Cardiac septum (tissue), 1 donor: ENCODE measurements at regions not wholly inside any gene's neighbourhood (a gene's known extent, or its start where the extent isn't known, plus 50 kb on each side); places are given as distances from the start of the nearest gene placed in this dataset.

ENCODE experiments used
- DNase-seq: peaks from one replicate; pipeline ENCODE4 v3.0.0-alpha.2; 2020; ENCODE audit warnings: low spot score
- intact Hi-C: fragments of 100-400 bp; cut with DNase I; formaldehyde crosslinking; loops from one replicate; pipeline ENCODE4 v1.14.0; 2022
- donor health status: DM: no; HTN: no; CAD: no.

DNA sequence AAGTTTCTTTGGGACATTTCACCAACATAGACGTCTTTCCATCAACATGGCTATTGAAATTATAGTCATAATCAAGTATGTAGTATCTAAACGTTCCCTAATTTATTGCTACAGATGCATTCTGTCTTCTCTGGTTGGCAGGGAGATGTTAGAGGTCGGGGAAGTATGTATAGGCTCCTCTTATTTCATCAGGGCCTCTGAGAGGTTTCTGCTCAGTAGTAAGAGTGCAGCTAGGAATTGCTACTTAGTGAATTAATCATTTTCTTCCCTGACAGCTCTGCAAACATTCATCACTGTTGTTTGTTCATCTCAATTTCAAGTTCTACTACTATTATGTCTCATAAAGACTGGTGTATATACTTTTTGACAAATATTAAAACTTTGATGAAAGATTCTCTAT lies 309.7 kb upstream of the NR2F2 start:
- intact Hi-C loops: no loop called here
- DNase-seq: no peak

DNA sequence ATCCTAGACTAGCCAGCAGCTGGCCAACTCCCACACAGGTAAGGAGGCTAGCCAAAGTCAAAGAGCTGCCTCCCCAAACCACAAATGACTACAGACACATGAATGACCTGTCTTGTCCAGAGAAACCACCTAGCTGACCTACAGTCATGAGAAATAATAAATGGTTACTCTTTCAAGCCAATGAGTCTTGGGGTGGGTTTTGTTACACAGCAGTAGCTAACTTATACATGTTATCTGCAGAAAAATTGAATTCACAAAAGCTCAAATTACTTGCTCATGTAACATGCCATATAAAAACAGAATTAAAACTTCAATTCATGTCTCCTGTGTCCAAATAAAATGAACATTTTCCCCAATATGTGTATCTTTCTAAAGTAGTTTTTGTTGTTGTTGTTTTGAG lies 307.4 kb upstream of the NR2F2 start:
- intact Hi-C loops: no loop called here
- DNase-seq: no peak

DNA sequence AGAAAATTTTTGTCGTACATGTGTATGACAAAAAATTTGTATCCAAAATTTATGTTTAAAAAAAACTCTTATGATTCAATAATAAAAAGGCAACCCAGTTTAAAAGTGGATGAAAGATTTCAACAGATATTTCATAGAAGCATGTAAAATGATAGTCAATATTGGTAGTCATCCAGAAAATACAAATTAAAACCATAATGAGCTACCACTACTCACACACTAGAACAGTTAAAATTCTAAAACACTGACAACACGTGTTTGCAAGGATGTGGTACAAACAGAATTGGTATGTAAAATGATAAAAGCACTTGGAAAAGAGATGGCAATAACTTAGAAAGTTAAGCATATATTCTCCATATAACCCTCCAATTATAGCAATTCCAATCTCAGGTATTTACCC lies 303.0 kb upstream of the NR2F2 start:
- no peak for DNase-seq
- intact Hi-C loops: no loop called here

DNA sequence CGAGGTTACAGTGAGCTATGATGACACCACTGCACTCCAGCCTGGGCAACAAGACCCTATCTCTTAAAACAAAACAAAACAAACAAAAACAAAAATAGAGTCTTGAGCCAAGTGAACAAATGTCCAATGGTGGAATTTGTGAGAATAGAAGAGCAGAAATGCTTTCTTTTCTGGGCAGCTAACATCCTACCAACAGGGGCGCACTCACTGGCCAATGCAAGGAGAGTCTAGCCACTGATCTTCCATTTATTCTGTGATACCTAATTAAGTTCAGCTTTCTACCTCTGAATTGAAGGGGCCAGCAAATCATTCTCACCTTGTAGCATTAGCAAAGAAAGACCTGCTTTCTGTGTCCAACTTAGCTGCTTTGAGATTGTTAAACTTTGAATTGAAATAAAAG lies 301.9 kb upstream of the NR2F2 start:
- intact Hi-C loops: no loop called here

DNA sequence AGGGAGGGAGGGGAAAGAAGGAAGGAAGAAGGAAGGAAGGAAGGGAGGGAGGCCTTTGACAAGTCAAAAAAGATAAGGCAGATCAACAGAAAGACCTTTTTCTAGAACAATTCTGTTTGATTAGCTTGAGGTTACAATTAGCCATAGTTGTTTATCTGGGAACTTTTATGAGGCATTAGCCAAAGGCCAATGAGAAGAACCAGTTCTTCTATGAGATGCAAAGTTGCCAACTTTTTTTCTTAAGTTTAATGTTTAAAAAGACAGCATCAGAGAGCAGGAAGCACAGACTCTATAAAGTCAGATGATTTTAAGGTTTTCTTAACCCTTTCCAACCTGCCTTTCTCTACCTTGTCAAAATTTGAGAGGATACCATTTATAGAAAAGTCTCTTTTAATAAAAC lies 301.3 kb upstream of the NR2F2 start:
- intact Hi-C loops: no loop called here
- no peak for DNase-seq

More for the DNA sequence above, 301.9 kb upstream of the NR2F2 start:
- no peak for DNase-seq

DNA sequence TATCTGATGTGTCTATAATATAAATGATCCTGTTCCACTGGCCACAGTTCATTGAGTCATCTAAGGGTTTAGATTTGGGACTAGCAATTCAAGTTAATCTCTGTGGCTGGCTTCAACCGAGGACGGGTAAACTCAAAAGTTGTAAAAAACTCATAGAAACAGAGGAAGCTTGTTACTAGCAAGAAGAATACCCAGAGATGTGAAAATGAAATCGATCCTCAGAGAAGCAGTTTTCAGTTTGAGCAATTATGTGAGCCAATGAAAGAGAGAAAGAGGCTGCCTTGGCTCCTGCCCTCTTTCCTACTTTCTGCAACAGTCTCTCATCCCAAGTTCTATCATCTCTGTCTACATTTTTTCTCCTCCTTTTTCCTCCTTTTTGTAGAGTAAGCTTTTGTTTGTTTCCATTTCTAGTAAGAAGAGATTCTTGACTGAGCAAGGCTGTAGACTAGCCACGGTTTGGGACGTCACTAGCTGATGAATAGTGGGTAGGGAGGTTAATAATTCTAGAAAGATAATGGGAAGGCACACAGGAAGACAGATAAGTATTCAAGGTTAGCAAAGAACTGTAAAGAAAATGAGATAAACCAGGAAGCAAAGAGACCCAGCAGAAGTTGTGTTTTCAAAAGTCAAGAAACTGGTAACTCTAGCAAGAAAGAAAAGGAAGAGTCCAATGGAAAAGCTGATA lies 298.9 kb upstream of the NR2F2 start:
- DNase-seq: no peak
- intact Hi-C loops: no loop called here

DNA sequence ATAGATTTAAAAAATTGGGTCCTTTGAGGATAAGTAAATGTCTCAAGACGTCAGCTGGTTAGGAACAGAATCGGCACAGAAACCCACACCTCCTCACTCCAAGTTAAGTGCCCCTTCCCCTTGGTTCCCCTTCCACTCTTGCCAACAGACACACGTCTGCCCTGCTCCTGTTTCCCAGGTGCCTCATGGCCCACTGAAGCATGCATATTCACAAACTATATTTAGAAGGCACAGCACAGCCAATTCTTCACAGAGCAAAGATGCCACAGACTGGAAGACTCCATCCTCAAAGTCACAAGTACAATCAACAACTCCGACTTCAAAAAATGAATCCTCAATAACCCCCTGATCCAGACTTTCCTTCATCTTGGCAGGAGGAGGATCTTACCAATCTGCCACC lies 295.4 kb upstream of the NR2F2 start:
- no peak for DNase-seq
- intact Hi-C loops: no loop called here

DNA sequence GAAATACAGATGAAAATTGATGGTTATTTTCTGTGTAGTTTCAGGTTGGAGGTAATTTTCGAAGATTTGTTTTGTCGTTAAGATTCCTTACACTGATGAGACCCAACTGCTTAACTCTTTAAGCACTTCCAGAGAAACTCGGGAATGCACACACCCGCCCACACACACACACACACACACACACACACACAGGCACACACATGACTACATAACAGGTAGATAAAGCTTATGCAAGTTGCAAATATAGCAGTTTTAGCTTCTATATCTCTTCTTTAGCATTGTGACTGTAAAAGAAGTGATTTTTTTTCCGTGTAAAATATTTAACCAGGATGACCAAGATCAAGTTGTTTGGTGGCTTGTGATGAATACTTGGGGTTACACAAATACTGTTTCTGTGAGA lies 294.9 kb upstream of the NR2F2 start:
- intact Hi-C loops: no loop called here
- DNase-seq: no peak

DNA sequence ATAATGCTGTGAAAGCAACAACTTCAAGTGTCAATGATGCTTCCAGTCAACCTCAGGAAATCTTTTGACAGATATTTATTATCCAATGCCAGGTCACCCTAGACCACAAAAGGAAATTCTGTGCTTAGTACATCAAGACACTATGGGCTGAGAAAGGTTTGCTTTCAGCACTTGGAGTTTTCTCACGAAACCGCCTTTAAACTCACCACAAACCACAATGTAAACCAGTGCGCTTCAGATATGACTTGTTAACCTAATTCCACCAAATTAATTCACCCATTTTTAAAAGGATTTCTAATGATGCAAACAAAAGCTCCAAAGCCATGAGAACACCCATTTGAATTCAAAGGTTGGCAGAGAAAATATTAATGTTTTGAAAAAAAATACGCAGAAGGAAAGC lies 292.9 kb upstream of the NR2F2 start:
- no peak for DNase-seq
- intact Hi-C loops: no loop called here

DNA sequence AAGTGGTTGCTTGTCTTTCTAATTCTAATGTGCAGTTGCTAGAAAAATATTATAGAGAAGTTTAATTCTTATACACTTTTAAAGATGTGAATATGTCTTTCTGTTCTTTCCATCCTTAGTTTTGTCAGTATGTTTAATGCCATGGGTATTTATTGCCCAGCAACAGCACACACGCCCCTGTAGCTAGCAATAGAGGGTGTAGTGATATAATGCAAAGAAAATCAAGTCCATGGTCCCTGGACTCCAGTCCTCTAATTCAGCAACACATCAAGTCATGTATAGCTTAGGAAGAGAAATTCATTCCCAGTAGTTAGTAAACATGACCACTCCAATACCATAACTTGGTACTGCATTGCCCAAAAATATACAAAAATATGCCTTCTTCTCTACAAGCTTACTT lies 292.4 kb upstream of the NR2F2 start:
- intact Hi-C loops: no loop called here
- DNase-seq: no peak

DNA sequence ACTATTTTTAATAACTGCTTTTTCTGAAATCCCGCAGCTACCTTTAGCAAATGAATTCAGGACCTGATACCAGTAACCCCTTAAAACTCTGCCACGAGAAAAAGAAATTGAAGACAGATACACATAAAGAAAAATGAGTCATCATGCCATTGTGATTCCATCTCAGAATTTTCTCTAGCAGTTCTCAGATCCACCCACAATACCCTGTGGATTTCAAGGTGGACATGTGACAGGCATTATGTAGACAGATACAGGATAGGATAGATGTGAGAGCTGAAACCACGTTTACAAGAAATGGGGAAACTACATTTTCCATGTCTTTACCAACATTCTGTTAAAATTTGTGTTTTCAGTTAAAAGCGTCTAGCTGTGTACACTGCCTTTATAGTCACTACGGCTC lies 291.9 kb upstream of the NR2F2 start:
- intact Hi-C loops: no loop called here
- DNase-seq: no peak

DNA sequence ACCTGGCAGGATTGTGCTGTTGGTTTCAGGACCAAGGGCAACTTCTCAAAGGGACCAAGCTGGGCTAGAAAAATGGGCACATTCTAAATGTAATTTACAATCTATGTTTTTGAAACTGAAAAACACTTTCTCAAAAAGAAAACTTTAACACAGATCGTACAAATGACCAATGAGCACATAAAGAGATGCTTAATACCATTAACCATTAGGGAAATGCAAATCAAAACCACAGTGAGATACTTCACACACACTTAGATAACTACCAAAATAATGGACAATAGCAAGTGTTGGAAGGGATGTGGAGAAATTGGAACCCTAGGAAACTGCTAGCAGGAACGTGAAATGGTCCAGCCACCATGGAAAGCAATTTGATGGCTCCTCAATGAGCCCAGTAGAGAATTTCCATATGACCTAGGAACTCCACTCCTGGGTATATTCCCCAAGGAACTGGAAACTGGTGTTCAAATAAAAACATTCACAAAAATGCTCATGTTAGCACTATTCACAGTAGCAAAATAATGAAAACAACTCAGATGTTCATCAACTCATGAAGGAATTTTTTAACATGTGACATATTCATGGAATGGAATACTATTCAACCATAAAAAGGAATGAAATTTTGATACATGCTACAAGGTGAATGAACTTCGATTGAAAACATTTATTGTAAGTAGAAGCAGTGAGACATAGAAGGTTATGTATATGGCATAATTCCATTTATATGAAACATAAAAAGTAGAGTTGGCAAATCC lies 288.3 kb upstream of the NR2F2 start:
- DNase-seq: no peak

DNA sequence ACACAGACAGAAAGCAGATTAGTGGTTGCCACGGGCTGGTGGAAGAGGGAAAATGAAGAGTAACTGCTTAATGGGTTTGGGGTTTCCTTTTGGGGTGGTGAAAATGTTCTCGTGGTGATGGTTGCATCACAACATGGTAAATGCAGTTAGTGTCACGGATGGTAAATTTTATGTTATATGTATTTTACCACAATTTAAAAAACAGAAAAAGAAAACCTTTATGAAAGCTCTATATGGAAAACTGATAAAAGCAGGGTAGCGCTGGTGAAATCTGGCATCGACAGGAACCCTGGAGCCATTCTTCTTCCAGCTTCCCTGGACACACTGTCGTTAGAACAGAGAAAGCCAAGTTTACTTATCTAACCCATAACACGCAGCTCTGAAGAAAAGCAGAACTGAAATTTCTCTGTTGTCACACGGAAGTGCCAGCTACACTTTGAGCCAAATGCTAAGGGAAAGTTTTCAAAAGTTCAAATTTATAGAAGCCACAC lies 287.7 kb upstream of the NR2F2 start:
- intact Hi-C loops: no loop called here

More for the DNA sequence above, 288.3 kb upstream of the NR2F2 start:
- intact Hi-C loops: no loop called here

DNA sequence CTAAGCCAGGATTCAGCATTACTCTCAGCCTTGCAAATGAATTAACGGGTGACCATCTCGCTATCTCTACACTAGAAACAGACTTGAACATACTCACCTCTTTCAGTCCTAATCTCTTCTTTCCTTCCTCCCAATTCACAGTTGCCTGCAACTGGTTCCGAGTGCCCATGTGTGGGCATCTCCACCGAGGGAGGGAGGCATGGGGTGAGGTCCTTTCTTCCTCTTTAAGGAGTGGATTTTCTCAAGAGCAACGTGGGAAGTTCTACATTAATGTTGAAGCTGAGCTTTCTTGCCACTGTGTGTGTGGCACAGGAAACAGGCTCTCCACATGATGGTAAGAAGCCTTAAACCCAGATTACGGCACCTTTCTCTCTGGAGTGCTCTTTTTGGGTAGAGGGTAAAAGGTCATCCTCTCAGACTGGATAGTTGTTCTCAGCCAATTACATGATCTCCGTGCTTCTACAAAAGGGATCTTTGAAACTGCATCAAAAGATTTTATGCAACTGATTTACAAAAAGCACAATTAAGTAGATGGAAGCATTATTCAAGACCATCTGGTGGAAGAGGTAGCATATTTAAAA lies 286.8 kb upstream of the NR2F2 start:
- intact Hi-C loops: no loop called here
- no peak for DNase-seq

More for the DNA sequence above, 287.7 kb upstream of the NR2F2 start:
- no peak for DNase-seq

DNA sequence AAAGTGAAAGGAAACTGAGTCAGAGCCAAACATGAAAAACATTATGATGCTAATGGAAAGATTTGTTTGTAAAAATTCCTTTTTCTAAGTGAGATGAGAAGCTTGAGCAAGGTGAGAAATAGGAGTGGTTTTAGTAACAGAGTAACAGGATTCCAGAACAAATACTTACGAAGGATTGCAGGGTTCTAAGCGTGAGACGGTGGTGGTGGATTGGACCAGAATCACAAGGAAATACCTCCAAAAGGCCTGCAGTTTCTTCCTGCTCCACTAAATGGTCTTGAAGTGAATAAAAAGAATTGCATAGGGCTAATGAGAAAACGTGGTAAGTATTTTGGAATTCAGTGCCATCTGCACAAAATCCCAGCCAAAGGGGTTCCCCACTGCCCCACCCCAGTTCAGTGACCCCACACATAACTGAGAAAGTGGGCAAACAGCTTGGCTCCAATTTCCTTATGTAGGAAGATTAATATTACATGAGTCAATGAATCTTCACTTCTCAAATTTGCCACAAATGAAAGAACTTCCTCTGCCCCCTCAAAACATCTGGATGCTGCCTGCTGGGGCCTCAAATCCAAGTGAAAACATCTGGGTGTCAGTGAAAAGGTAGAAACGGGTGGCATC lies 283.8 kb upstream of the NR2F2 start:
- intact Hi-C loops: no loop called here
- no peak for DNase-seq

DNA sequence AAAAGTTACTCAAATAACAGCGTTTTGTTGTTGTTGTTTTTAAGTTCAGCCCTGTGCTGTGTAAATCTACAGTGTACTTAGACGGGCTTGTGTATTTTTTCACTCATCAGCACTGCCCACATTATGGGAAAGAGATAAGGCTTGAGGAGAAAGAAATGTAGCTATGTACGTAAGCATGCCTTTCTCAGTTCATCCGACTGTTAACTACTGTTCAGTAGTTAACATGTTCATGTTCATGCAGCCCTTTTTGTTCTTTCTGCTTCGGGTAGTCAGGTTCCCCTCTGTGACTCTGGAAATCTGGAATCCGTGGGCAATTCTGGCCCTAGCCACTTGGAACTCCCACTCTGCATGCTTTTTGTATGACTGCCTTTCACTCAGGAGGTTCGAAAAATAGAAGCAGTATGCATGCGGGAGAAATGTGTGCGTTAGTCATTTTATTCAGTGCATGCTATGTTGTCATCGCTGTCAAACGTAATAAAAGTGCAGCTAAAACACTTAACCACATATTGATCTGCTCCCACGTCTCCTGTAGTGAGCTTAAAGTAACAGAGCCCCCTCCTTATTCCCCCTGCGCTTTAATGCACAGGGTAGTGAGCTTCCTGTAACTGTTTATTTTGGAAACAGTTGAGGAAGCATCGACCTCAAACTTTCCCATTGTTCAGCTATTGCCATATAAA lies 283.1 kb upstream of the NR2F2 start:
- intact Hi-C loops: no loop called here

DNA sequence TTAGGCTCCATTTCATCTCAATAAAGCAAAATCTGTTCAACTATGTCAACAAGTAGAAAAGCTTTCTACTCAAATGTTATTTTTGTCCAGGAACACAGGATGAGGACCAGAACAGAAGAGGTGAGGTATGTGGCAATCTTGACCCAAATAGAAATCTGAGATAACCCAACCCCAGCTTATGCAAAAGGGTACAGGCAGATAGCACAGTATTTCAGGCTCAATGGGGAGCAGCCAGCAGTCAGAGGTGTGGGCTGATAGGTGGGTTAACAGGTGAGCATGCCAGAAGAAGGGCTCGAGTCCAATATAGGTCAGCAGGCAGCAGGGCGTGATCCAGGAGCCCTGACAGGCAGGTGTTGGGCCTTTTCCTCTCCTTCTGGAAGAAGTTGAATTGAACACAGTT lies 281.2 kb upstream of the NR2F2 start:
- DNase-seq: no peak
- intact Hi-C loops: no loop called here

More for the DNA sequence above, 283.1 kb upstream of the NR2F2 start:
- DNase-seq: no peak

DNA sequence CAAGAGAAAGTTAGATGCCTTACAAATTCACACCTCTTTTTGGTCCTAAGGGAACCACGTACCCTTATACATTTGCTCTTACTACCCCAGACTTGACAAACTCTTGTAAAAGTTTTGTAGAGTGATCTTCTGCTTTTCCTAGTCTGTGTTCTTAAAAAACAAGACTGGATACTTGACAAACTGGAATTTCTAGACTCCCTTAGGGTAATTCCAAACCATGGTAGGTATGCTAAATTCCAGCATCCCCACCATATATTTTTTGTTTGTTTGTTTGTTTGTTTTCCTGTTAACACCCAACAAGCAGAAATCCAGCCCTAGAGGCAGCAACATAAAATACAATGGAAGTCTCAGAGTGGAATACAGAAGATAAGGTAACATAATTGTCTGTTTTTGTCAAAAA lies 280.7 kb upstream of the NR2F2 start:
- intact Hi-C loops: no loop called here
- DNase-seq: no peak

DNA sequence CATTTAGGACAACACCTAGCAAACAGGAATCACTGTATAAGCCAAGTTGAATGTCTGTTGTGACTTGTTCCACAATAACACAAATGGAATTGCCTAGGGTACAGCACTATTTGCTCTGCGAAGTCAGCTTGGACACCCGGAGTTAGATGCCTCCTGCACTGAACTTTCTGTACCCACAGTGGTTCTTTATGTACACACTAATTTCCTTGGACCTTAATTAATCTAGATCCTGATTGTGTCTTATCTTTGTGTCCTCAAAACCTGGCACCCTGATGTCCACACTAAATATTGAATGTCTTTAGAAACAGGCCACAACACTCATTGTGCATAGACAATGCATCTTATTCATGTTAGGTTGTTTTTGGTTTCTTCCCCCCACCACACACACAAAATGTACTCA lies 278.9 kb upstream of the NR2F2 start:
- intact Hi-C loops: no loop called here
- no peak for DNase-seq

DNA sequence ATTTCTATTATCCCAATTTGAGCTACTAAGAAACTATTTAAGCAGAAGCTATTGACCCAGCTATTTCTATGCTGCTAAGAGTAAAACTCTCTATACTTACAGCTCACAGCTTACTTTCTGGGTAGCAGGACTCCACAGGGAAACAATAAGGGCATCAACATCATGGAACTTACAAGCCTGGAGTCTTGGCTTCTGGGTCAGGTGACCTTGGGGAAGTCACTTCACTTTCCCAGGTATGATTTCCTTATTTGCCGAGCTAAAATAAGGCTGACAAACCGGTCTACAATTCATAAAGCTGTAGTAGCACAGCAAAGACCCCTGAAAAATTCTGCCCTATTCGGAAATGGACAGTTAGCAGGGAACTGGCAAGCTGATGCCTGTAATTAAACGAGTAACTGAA lies 278.3 kb upstream of the NR2F2 start:
- no peak for DNase-seq
- intact Hi-C loops: no loop called here
